Daoy (cell line): ENCODE measurements at regions not wholly inside any gene's neighbourhood (a gene's known extent, or its start where the extent isn't known, plus 50 kb on each side); places are given as distances from the start of the nearest gene placed in this dataset.
A peak's percentile ranks its signal among the peaks of the same experiment; 100 is the strongest.

ENCODE experiments used
- DNase-seq: peaks from one replicate; pipeline ENCODE4 v3.0.0-alpha.2; 2015; ENCODE audit warnings: low read depth

DNA sequence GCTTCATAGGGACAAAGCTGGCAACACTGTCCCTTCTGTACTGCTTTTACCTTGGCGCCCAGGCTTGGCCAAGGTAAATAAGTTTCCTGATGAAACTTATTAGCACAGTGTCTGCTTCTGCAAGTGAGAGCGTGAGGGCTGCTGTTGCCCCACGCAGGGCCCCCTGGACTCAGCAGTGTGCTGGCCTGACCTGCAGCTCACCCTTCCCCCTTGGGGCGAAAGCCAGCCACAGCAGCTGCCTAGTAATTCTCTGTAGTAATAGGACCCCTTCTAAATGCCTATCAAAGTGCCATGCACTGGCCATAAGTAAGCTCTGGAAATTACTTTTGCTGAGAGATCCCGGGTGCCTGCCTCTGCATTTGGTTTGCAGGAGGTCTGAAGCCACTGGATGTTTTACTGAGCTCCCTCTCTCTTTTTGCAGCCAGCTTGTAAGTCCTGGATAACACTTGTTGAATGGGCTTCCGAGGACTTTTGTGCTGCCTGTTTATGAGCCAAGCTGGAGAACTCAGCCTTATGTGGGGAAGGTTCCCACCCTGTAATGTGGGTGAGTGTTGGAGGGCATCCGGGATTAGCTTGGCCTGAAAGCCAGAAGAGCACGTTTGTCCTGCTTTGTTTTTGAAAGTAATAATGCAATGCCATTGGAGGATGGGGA is 293.9 kb downstream of the C7orf25 start:
- peak; percentile 41 for DNase-seq

DNA sequence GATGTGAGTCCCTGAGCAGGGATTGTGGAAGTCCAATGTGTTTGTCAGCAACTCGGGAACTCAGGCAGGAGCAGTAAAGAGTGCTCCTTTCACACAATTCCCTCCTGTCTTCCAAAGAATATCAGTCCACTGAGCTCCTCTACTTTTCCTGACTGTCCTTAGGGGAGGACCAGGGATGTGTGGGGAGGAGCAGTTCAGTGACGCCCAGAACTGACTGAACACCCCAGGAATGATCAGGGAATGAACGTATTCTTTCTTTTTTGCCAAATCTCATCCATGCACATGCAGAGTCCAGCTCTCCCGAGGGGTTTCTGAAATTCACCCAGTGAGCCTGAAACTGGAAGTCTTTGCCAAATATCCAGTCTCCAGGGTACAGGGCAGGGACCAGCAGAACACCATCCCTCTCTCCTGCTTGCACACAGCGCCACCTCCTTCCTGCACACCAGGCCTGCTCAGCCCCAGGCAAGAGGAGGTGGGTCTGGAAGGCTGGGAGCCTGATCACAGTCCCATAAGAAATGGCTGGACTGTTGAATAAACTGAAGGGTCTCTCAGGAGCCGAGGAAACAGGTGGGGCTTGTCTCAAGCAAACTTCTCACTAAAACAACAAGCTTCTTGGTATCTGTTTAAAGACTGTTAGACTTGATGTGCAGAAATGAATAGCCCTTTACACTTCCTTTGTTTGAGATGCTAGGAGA is 294.7 kb downstream of the C7orf25 start:
- peak; percentile 21 for DNase-seq

DNA sequence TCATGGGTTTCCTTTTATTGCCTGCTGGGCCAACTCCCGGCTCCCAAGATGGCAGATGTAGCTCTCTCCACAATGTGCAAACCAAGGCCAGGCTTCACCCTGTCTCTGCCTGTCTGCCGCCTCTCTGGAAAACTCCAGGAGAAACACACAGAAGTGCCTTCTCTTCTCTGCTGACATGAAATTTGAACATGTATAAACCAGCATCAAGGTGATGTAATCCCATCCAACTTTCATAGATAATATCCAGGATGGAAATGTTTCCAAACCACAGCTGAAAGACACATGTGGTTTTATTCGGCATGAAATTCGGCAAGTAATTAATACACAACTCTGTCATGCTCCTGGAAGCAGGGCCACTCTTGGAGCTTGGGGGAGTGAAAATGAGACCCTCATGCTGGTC is 297.2 kb downstream of the C7orf25 start:
- no peak for DNase-seq

DNA sequence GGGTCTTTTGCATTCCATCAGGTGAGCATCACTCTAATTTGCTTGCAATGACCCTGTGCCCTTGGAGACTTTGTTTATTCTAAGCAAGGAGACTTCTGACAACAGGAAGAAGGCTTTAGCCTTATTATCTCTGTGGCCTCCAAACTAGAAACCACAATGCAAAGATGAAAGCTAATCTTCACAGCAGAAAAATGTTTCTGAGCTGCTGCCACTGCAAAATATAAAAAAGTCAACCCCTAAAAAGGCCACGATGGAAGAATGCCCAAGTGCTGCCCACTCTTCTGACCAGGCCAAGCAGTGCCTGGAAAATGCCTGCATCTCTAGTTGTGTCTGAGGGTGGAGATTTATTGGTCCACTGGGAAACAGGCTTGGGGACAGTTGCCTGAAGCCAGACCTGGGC is 299.9 kb downstream of the C7orf25 start:
- DNase-seq = no peak

DNA sequence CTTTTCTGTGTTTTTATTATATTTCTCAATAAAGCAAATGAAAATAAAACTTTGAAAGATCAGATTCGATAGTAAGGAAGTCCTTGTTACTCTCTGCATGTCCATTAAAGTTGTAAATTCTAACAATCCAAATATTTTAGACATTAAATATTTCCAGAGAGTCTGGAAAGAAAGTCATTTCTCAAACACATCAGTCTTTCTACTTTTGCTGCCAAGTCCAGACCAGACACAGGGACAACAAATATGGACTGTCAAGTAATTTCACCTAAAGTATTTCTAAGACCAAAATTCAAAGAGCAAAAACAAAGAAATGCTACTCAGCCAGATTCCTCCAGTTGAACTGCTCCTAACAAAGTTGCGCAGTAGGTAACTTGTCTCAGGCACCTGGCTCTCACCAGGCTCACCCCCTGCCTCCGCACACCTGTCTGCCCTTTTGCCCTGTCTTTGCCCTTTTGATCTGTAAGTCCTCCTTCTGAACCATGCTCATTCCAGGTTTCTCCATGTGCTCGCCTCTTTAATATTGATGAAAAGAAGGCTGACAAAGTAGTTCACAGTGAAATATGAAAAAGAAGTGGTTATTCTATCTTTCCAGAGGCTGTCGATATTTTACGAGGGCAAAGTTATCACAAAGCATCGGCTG is 300.5 kb downstream of the C7orf25 start:
- DNase-seq = no peak

DNA sequence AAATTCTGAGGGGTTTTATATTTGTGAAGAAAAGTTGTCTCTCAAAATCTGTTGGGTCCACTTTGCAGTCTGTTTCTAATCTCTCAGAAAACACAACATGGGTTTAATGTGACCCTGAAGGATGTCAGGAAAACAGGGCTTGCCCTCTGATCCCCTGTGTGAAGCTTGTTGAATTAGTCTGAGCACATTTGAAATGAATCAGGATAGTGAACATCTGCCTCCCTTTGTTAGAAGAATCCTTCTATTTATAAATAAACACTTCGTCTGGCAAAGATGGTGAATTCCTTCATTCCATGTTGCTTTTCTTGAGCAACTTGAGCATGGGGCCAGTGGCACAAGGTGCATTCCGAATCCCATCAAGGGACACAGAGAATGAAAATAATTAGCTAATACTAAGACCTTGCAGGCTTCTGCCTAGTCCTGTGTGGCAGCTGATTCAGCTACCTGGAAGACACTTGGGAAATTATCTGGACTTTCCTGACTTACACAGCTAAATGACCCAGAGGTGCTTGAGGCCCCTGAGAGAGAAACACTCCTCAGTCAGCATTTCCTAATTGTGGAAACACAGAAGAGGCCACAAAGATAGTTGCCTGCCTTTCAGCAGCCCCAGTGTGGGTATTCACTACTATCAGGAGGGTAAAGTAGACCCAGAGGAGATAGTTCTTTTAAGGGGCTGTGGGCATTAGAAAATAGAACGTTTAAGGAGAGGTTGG is 305.5 kb downstream of the C7orf25 start:
- no peak for DNase-seq

DNA sequence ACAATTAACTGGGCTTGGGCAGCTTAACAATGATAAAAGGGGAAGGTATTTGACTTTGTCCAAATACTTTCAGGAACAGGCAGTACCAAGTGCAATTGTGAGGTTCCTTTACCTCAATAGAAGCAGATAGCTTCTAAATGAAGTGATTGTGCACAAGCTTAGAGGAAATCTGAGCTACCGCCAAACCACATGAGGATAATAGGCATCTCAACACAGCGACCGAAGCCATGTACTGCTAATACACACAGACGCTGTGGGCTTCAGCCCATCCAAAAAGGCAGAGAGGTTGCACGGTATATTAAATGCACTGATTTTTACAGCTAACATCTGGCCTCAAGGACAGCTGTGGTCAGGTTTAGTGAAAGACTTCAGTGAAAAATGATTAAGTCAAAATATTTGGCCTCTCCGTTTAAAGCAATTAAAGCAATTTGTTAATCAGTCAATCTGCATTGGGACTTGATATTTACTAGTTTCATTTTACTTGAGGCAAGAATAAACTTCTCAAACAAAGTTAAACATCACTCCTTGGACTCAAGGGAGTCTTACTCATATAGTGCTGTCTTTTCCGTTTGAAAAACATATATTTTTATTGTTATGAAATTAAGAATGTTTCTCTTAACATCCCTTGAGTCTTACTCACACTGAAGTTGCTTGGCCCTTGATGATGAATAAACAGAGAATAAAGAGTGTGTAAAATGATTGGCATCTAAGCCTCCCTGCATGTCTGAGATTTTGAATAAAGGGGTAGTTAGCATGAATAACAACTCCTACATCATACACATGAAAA is 306.3 kb downstream of the C7orf25 start:
- DNase-seq = peak; percentile 27

DNA sequence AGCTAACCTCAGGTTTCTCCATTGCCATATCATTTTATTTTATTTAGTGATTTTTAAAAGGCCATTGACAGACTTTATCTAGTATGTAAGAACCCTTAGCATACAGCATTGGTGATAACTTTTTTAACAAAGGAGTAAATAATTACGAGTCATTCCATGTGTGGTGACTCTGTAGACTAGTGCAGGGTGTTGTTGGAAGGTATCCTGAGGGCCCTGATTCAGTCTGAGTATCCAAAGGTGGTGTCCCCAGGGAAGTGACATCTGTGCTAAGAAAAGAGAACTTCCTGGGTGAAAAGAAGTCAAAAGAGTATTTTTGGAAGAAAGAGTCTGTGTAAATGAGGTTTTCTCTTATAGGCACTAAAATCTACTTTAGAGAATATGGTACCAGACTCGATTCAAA is 308.4 kb downstream of the C7orf25 start:
- no peak for DNase-seq

DNA sequence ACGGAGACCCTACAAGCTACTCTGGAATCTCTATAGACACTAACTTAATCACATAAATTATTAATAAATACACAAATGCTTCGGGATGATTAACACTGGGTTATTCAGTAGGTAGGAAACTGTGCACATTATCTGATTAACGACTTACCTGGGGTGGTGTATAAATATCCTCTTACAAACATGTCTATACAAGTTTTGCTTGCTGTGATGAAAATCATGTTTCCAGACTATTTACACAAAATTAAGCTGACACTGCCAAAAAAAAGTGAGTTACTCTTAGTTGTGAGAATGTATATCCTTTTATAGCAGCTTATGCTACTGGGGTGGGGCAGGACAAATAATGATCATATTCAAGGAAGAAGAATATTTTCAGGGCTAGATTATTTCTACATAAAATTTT is 314.6 kb downstream of the C7orf25 start:
- no peak for DNase-seq

DNA sequence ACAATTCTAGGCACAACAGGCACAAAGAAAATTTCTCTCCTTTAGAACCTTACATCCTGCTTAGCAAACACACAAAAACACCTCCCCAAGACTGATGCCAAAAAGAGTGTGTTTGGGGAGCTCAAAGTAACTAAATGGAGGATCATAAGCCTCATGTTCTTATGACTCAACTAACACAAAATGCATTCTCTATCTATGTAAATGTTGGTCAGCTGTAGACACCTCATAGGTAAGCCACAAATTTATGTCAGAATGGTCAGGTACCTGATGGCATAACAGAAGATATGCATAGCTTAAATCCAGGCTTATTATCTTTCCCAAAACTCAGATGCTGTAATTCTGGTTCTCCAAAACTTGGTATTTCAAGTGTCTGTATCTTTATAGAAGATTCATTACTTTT is 315.1 kb downstream of the C7orf25 start:
- no peak for DNase-seq

DNA sequence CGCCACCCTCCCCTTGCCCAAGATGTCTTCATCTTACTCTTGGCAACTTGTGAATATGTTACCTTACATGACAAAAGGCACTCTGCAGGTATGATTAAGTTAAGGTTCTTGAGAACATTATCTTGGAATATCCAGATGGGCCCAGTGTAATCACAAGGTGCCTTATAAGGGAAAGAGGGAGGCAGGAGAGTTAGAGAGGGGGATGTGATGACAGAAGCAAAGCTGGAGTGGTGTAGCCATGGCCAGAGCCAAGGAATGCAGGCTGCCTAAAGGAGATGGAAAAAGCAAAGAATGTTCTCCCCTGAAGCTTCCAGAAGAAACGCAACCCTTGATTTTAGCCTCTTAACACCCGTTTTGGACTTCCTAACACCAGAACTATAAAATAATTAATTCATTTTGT is 318.0 kb downstream of the C7orf25 start:
- DNase-seq = no peak

DNA sequence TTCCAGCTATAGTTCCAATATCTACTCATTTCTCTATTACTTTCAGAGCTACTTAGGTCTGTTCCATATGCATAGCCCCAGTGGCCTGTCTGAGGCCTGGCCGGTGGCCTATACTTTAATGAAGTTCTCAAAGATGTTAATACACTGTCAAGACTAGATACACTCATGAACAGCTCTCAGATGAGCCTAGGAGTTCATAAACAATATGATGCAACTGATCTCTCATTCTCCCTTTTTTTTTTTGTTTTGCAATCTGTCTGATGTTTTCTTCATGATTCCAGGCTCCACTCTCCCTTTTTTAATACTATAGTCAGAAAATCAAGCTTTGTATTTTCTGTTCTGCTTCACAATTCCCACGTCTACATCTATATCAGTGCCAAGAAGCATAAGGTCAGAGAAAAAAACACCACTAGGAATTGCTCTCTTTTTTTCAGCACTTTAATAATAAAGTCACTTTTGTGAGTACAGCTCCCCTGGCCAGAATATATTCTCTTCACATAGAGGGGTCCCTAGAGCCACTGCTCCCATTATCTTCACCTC is 321.0 kb downstream of the C7orf25 start:
- no peak for DNase-seq

DNA sequence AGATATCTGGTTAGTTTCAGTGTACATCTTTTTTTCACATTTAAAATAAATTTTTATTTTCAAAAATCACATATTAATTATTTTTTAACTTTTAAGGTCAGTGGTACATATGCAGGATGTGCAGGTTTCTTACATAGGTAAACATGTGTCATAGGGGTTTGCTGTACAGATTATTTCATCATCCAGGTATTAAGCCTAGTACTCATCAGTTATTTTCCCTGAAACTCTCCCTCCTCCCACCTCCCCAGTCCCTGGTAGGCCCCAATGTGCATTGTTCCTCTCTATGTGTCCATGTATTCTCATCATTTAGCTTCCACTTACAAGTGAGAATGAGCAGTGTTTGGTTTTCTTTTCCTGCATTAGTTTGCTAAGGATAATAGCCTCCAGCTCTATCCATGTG is 323.0 kb downstream of the C7orf25 start:
- no peak for DNase-seq

DNA sequence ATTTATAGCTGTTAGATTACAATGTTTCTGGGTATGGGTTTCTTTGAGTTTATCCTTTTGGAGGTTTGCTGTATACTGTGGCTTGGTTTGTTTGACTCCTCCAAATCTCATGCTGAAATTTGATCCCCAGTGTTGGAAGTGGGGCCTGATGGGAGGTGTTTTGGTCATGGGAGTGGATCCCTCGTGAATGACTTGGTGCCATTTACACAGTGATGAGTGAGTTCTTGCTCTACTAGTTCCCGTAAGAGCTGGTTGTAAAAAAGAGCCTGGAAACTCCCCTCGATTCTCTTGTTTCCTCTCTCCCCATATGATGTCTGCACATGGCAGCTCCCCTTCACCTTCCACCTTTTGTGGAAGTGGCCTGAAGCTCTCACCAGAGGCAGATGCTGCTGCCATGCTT is 324.1 kb downstream of the C7orf25 start:
- no peak for DNase-seq

DNA sequence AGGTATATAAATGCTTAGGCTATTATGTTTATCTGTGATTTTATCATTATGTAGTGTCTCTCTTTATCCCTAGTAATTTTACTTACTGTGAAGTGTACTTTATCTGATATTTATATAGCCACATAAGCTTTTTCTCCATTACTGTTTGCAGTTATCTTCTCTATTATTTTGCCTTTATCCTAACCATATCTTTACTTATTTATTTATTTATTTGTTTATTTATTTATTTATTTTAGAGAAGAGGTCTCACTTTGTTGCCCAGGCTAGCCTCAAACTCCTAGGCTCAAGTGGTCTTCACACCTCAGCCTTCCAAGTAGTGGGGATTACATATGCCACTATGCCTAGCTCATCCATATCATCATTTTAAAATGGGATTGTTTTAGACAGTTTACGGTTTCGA is 331.8 kb downstream of the C7orf25 start:
- DNase-seq = no peak

DNA sequence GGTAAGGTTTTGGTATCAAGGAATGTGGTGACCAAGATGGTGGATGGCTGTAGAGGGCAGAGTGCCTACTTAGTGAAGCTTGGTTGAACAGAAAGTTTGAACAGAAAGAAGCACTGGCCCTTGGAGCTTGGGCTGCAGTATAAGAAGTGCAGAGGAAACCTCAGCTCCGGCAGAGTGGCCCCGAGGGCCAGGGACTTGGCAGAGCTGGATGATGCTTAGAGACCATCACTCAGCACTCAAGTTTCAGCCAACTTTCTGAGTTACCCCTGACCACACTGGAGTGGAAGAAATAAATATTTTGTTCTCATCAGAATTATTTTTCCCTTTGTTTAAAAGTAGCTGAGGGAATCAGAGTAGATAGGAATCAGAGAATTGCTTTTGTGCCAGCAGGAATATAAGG is 336.7 kb downstream of the C7orf25 start:
- no peak for DNase-seq

DNA sequence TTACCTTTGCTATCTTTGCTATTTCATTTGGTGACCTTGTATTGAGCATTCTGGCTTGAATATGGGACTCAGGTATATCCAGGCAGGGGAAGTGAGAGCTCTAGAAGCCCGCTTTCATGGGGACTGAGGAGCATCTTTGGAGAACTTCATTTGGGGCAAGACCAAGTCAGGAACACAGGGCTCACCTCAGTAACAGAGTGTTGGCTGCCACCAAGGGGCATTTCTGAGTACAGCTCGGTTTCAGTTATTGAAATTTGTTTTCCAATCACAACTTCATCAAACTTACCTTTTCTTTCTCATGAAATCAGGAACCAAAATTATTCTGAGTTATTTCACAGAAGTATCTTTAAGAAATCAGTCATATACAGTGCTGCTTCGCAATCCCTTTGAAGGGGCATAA is 337.2 kb downstream of the C7orf25 start:
- peak; percentile 34 for DNase-seq

DNA sequence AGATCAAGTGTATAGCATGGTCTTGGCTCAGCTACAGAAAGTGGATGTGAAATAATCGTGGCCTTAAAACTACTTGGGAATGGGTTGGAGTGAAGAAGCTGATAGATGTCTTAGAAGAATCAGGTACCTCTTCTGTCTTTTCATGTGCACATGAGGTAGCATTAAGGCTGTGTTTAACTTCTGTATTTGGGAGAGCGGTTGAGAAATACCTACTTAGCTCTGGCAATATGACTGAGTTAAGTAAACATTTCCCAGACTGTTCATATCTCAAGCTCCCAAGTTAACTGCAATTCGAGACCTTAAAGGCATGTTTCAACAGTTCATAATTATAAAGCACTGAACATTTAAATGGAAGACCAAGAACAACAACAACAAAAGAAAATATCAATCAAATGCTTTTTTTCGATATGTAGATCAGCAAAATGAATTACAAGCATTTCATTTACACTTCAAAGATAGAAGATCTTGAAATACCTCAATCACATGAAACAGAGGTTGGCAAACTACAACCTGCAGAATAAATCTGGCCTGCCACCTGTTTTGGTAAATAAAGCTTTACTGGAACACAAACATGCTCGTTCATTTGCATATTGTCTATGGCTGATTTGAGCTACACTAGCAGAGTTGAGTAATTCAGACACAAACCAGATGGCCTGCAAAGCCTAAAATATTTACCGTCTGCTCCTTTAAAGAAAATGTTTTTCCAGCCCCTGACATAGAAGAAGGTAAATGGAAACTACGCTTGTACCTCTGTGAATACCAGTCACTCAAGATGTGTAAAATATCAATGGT is 337.1 kb upstream of the GLI3 start:
- no peak for DNase-seq

DNA sequence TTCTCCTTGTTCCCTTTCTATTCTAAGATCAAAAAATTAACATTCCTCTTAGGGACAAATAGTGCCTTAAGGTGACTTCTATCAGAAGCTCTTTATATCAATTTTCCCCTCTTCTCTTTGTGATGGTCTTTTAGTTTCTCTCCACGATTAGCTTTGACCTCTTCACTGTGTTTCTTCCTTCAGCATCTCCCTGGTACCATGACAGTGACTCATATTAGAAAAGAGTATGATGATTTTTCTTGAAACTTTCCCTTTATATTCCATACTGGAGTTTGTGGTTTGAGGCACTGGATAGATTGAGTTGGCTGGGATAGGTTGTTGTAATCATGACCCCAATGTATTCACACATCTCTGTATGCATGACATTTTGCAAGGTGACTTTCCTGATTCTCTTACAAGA is 335.6 kb upstream of the GLI3 start:
- DNase-seq = no peak

DNA sequence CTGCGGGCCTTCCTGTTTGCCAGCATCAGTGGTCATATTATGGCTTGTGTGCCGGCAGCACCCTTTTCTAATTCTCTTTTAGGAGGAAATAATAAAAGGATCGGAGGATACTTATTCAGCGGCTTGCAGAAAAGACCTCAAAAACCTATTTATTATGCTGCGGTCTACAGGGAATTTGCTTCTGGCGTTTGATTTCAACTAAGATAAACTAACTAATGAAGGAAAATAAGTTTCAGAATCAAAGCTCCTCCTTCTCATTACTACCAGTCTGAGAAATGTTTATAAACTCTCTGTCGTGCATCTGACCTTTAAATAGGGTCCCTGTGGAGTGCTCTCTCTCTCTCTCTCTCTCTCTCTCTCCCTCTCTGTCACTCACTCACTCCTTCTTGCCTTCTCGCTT is 335.0 kb upstream of the GLI3 start:
- DNase-seq = no peak

DNA sequence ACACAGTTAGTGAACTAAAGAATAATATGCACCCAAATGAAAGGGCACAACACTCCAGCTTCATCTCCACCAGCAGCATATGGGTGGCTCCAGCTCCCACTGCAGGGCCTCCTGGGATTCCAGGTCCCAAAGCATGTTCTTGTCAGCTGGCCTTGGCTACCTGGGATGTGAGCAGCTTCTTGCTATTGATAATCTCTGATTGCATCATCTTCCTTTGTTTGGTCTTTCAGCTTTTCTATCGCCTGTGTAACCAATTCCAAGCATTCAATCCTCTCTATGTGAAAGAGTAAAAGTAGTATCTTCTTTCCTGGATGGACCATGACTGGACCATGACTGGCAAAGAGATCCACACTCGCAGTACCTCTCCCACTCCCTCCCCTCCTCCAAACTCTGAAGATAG is 333.9 kb upstream of the GLI3 start:
- no peak for DNase-seq
